Prostate gland (tissue), 2 donors: ENCODE measurements at regions not wholly inside any gene's neighbourhood (a gene's known extent, or its start where the extent isn't known, plus 50 kb on each side); places are given as distances from the start of the nearest gene placed in this dataset.

Experiments used
- DNase-seq: peaks from one replicate; pipeline ENCODE4 v3.0.0-alpha.2; 2019; ENCODE audit warnings: low spot score
- H3K27ac ChIP-seq, 2 donors: fragments of 200-600 bp; sonication (generic); 2 replicates each; pipeline ENCODE4 v1.5.1; 2017 to 2019
- H3K27me3 ChIP-seq: fragments of 200-600 bp; sonication (generic); replicated peaks from 2 replicates; pipeline ENCODE4 v1.5.1; 2019; ENCODE audit not compliant: insufficient read depth
- H3K36me3 ChIP-seq, 2 donors: fragments of 200-600 bp; sonication (generic); 1 replicate in 1 of 2; 2 replicates in 1 of 2; pipeline versions ENCODE4 v1.5.1 to v1.8.1; 2017 to 2019
- H3K4me1 ChIP-seq: fragments of 200-600 bp; sonication (generic); replicated peaks from 2 replicates; pipeline ENCODE4 v1.5.1; 2019
- H3K4me3 ChIP-seq, 2 donors: fragments of 200-600 bp; sonication (generic); 2 replicates each; pipeline ENCODE4 v1.5.1; 2017 to 2019
- H3K9me3 ChIP-seq: fragments of 200-600 bp; sonication (generic); 2 replicates; pipeline ENCODE4 v1.5.1; 2017
- POLR2A ChIP-seq: fragments of 450-650 bp; IDR thresholded peaks from one replicate; pipeline ENCODE4 v1.6.1; 2016; ENCODE audit warnings: antibody characterized with exemption, mild to moderate bottlenecking
- POLR2AphosphoS5 ChIP-seq: sonication (generic); formaldehyde crosslinking; IDR thresholded peaks from one replicate; pipeline ENCODE4 v1.6.1; 2017; ENCODE audit warnings: antibody characterized with exemption
- WGBS: methylation state at CpG from one replicate; pipeline ENCODE4 v1.1.5; 2018; 5-methylcytosine and 5-hydroxymethylcytosine counted together
- intact Hi-C: fragments of 100-400 bp; cut with DNase I; formaldehyde crosslinking; loops from one replicate; pipeline ENCODE4 v1.14.2; 2022
- TF ChIP-seq, protein P1 (sequence below), 4 experiments: fragments of 200-600 bp in 2 of 4; fragments of 450-650 bp in 2 of 4; sonication (generic) in 2 of 4; IDR thresholded peaks; 1 replicate in 3 of 4; 2 replicates in 1 of 4; pipeline ENCODE4 v1.5.1; 2016 to 2019; ENCODE audit warnings: antibody characterized with exemption in 4 of 4, mild to moderate bottlenecking in 2 of 4, moderate library complexity in 2 of 4

GRCh38 chr6:112744827-112745226 is 397.7 kb downstream of the RFPL4B start:
- H3K36me3 ChIP-seq = no peaks in the 10 kb centered on the region
- no peak overlapping the region for H3K27ac ChIP-seq
- no peak for DNase-seq
- WGBS = 59% methylated on average over 4 of the region's 4 CpGs
- no peaks in the 10 kb centered on the region for H3K27me3 ChIP-seq
- intact Hi-C loops = no loop called here
- no peak overlapping the region for H3K4me3 ChIP-seq
- H3K4me1 ChIP-seq = no peaks in the 10 kb centered on the region
- no peak for TF ChIP-seq POLR2A
- TF ChIP-seq, protein P1, sequence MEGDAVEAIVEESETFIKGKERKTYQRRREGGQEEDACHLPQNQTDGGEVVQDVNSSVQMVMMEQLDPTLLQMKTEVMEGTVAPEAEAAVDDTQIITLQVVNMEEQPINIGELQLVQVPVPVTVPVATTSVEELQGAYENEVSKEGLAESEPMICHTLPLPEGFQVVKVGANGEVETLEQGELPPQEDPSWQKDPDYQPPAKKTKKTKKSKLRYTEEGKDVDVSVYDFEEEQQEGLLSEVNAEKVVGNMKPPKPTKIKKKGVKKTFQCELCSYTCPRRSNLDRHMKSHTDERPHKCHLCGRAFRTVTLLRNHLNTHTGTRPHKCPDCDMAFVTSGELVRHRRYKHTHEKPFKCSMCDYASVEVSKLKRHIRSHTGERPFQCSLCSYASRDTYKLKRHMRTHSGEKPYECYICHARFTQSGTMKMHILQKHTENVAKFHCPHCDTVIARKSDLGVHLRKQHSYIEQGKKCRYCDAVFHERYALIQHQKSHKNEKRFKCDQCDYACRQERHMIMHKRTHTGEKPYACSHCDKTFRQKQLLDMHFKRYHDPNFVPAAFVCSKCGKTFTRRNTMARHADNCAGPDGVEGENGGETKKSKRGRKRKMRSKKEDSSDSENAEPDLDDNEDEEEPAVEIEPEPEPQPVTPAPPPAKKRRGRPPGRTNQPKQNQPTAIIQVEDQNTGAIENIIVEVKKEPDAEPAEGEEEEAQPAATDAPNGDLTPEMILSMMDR (IDR thresholded peaks at IDR 0.05) = no peak
- no peak for TF ChIP-seq POLR2AphosphoS5
- no peaks in the 10 kb centered on the region for H3K9me3 ChIP-seq

DNA sequence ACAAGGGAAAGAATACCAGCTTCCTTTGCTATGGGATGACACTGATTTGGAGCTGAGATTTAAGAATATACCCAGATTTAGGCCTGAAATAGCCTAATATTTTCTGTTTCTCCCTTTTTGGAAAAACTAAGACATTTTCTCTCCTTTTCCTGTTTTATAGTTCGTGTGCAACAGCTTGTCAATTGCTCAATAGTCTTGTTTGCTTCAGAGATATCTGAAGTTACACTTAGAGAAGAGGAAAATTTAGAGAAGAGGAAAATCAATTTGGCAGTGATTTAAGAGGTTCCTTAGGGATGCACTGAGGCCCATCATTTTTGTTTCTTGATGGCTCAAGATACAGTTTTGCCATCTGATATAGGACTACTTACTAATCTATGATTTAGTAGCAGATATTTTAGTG is 398.6 kb downstream of the RFPL4B start:
- intact Hi-C loops = no loop called here
- no peak overlapping the region for H3K27ac ChIP-seq
- H3K4me1 ChIP-seq = no peaks in the 10 kb centered on the region
- DNase-seq = no peak
- H3K27me3 ChIP-seq = no peaks in the 10 kb centered on the region
- no peaks in the 10 kb centered on the region for H3K36me3 ChIP-seq
- 46% methylated on average over 1 of the region's 1 CpG for WGBS
- no peaks in the 10 kb centered on the region for H3K9me3 ChIP-seq
- no peak for TF ChIP-seq POLR2AphosphoS5
- TF ChIP-seq, protein P1 (IDR thresholded peaks at IDR 0.05) = no peak
- no peak for TF ChIP-seq POLR2A
- H3K4me3 ChIP-seq = no peak overlapping the region

- intact Hi-C loops = no loop called here
- Histone ChIP-seq H3K4me1 (no peaks in the 10 kb centered on the region), H3K36me3 (no peaks in the 10 kb centered on the region), H3K9me3 (no peaks in the 10 kb centered on the region), H3K4me3 (no peak overlapping the region), H3K27me3 (no peaks in the 10 kb centered on the region), H3K27ac (no peak overlapping the region)
- TF ChIP-seq, protein P1 (IDR thresholded peaks at IDR 0.05) = no peak
- TF ChIP-seq POLR2A = no peak
- no peak for TF ChIP-seq POLR2AphosphoS5
- DNase-seq = no peak
- 43% methylated on average over 5 of the region's 5 CpGs for WGBS
Observed at GRCh38 chr6:112749673-112750072, 402.5 kb downstream of the RFPL4B start.

DNA sequence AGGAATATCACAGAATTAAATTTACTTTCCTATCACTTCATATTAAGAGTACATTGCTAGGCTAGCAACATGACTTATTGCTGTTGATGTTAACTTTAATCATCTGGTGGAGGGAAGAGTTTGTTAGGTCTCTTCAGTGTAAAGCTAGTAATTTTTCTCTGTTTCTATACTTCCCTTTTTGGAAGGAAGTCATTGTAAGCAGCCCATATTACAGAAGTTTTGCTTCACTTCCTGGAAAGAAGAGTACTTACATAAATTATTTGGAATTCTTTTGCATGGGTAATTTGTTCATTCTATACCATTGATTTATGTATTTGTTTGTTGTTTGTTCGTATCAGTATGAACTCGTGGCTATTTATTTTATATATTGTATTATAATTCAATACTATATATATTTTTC is 405.2 kb downstream of the RFPL4B start:
- Histone ChIP-seq H3K4me3 (no peak overlapping the region), H3K27ac (no peak overlapping the region), H3K9me3 (no peaks in the 10 kb centered on the region), H3K27me3 (no peaks in the 10 kb centered on the region), H3K4me1 (no peaks in the 10 kb centered on the region), H3K36me3 (no peaks in the 10 kb centered on the region)
- TF ChIP-seq, protein P1 (IDR thresholded peaks at IDR 0.05) = no peak
- TF ChIP-seq POLR2AphosphoS5 = no peak
- no peak for TF ChIP-seq POLR2A
- DNase-seq = no peak
- WGBS = 84% methylated on average over 2 of the region's 2 CpGs
- intact Hi-C loops = no loop called here

DNA sequence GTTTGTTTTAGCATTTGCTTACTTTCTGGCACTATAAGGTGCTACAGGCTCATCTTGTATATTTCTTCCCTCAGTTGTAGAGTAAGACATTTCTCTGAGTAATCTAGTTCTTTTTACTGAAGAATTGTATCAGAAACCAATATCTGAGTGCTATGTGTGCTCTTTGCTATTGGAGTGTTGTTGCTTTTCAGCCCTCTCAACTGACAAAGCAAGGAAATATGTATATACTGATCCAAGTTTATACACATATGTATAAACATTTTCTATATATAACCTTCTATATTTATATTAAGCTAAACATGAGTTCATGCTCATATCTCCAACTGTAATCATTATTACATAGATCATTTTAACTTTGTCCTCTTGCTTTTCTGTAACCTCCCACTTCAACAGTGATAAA is 405.7 kb downstream of the RFPL4B start:
- intact Hi-C loops = no loop called here
- H3K36me3 ChIP-seq = no peaks in the 10 kb centered on the region
- H3K27ac ChIP-seq = no peak overlapping the region
- H3K4me1 ChIP-seq = no peaks in the 10 kb centered on the region
- H3K9me3 ChIP-seq = no peaks in the 10 kb centered on the region
- no peak overlapping the region for H3K4me3 ChIP-seq
- no peak for TF ChIP-seq POLR2AphosphoS5
- TF ChIP-seq POLR2A = no peak
- TF ChIP-seq, protein P1 (IDR thresholded peaks at IDR 0.05) = no peak
- no peaks in the 10 kb centered on the region for H3K27me3 ChIP-seq
- DNase-seq = no peak
